Skeletal muscle tissue (tissue), 3 donors: ENCODE measurements at regions not wholly inside any gene's neighbourhood (a gene's known extent, or its start where the extent isn't known, plus 50 kb on each side); places are given as distances from the start of the nearest gene placed in this dataset.
"Not testable (repeated sequence)": the region's sequence is repeated elsewhere in the genome, so short reads cannot be mapped to it uniquely, and the experiment has no call there.

Experiments
- H3K27ac ChIP-seq: one replicate; pipeline ENCODE4 v1.7.0; 2013; ENCODE audit warnings: mild to moderate bottlenecking, low read depth, low read length, inconsistent platforms
- H3K27me3 ChIP-seq, 3 donors: one replicate each; pipeline ENCODE4 v1.7.0; 2013; ENCODE audit warnings: low read length in 3 of 3; ENCODE audit not compliant: control insufficient read depth in 3 of 3, insufficient read depth in 3 of 3
- H3K36me3 ChIP-seq, 3 donors: one replicate each; pipeline ENCODE4 v1.7.0; 2013; ENCODE audit warnings: low read length in 3 of 3; ENCODE audit not compliant: control insufficient read depth in 3 of 3, insufficient read depth in 3 of 3
- H3K4me1 ChIP-seq, 3 donors: one replicate each; pipeline ENCODE4 v1.7.0; 2013; ENCODE audit warnings: low read length in 3 of 3, mild to moderate bottlenecking in 3 of 3; ENCODE audit not compliant: control insufficient read depth in 3 of 3, insufficient read depth in 3 of 3
- H3K4me3 ChIP-seq, 3 donors: one replicate each; pipeline ENCODE4 v1.7.0; 2013; ENCODE audit warnings: low read length in 3 of 3
- H3K9ac ChIP-seq, 3 donors: one replicate each; pipeline ENCODE4 v1.7.0; 2013; ENCODE audit warnings: low read length in 3 of 3, mild to moderate bottlenecking in 3 of 3, moderate library complexity in 2 of 3, low read depth in 1 of 3
- H3K9me3 ChIP-seq, 3 donors: one replicate each; pipeline ENCODE4 v1.7.0; 2013; ENCODE audit warnings: low read length in 3 of 3; ENCODE audit not compliant: control insufficient read depth in 3 of 3
- donor health status: Osteomylitis.

DNA sequence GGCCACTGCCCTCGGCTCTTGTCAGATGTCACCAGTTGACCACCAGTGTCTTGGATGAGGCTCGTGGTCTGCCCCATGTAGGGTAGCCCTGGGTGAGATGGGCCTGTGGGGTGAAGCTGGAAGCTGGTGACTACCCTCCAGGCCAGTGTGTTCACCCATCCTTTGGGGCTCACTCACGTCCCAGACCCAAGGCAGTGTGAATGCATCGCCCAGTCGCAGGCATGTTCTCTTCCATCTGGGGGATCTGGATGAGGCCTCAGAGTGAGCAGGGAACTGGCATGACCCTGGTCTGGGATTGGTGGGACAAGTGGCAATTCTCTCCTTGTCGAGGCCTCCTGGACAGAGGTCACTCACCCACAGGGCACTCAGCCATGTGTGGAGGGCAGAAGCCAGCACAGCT, 120.1 kb upstream of the PHACTR3 start:
- Histone ChIP-seq H3K27ac (no peak overlapping the region), H3K9me3 (no peaks in the 10 kb centered on the region), H3K9ac (no peak overlapping the region), H3K4me1 (no peaks in the 10 kb centered on the region), H3K36me3 (no peaks in the 10 kb centered on the region), H3K4me3 (no peak overlapping the region), H3K27me3 (peaks cover 10 to 20% (median 11%) of the 10 kb centered on the region in 3 donors)

DNA sequence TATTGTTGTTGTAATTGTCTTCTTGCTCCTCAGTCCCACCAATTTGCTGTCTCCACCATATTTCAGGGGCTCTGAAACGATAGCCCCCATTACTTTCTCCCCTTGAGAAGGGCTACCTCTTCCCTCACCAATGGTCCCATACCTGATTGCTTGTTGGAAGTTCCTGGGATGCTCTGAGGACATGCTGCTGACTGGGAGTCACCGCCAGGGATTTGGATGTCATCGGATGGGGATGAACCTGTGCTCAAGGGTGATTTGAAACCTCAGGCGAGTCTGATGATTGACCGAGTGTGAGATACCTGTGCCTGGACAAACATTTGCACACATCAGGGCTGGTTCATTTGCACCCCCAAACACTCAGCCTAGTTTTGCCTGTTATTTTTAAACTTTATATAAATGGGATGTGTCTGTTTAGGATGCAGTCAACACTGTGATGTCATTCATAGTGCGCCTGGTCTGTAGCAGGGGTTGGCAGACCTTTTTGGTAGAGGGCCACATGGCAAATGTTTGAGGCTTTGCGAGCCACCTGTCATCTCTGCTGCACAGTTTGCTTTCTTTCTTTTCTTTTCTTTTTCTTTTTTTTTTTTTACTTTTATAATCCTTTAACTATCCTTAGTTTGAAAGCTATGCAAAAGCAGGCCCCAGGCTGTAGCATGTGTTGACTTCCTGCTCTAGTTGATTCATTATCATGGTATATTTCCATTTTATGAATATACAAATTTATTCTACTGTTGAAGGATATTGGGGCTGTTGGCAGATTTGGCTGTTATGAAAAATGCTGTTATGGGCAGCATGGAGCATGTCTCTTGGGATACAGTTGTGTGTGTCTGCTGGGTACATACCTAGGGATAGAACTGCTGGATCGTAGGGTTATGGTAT, 118.5 kb upstream of the PHACTR3 start:
- no peak overlapping the region for H3K27ac ChIP-seq
- no peaks in the 10 kb centered on the region for H3K36me3 ChIP-seq
- no peaks in the 10 kb centered on the region for H3K9me3 ChIP-seq
- no peak overlapping the region for H3K4me3 ChIP-seq
- peaks cover 10 to 20% (median 10%) of the 10 kb centered on the region in 3 donors for H3K27me3 ChIP-seq
- no peaks in the 10 kb centered on the region for H3K4me1 ChIP-seq
- no peak overlapping the region for H3K9ac ChIP-seq

DNA sequence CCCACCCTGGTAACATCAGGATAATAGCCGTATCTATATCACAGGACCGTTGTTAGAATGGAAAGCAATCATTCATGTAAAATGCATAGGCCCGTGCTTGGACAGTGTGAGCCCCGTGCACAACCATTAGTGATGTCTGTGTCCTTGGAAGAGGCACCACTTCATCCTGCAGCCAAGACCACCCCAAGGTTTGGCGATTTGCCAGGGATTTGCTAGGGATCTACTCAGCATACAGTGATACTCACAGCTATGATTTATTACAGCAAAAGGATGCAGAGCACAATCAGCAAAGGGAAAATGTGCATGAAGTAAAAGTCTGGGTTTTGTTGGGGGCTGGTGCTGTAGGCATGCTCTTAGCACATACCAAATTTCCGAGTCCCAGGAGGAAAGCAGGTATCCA, 115.9 kb upstream of the PHACTR3 start:
- H3K4me1 ChIP-seq, H3K27ac ChIP-seq, H3K9ac ChIP-seq, H3K27me3 ChIP-seq, H3K9me3 ChIP-seq, H3K4me3 ChIP-seq, H3K36me3 ChIP-seq: not testable (repeated sequence)

DNA sequence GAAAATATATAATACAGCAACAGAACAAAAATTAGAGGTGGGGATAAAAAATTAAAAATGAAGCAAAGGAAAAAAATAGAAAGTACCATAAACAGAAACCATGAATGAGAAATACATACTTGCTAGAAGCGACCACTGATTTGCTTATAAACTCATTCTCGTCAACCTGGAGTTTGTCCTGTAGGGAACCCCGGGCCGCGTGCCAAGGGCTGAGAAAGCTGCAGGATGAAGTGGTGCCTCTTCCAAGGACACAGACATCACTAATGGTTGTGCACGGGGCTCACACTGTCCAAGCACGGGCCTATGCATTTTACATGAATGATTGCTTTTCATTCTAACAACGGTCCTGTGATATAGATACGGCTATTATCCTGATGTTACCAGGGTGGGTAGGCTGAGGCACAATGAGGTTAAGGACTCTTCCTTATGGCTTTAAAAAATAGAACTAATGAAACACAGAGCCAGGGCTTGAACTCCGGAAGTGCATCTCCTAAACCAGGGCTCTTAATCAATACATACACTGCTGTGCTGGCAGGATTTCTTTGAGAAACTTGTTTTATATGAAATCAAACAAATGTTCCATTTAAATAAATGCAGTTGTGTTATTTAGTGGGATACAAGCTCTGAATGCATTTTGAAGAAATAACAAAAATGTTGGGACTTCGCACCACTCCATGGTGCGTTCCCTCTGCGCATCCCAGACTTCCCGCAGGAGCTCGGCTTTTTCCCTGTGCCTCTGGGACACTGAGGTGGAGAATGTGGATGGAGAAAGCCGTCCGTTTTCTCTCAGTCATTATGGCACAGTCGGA, 113.9 kb upstream of the PHACTR3 start:
- H3K36me3 ChIP-seq, H3K9ac ChIP-seq, H3K4me1 ChIP-seq, H3K27ac ChIP-seq, H3K9me3 ChIP-seq, H3K4me3 ChIP-seq: not testable (repeated sequence)
- peaks cover 0 to 18% (median 7%) of the 10 kb centered on the region in 3 donors for H3K27me3 ChIP-seq

DNA sequence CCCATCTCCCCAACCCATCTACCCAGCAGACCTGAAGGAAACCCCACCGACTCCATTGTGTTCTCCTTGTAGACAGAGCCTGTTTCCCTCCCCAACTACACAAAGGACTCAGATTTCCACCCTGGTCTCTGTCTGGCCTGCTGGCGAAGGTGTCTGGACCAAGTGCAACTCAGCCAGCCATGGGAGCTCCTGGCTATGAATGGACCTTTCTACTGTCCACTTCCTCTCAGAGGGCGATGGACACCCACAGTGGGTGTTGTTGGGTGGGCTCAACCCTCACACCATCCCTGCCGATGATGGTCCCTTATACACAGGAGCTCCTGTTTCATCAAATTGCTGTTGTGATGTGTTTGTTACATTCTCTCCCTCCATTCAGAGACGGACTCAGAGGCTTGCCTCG, 112.5 kb upstream of the PHACTR3 start:
- Histone ChIP-seq H3K36me3 (no peaks in the 10 kb centered on the region), H3K27ac (no peak overlapping the region), H3K4me3 (no peak overlapping the region), H3K4me1 (no peaks in the 10 kb centered on the region), H3K9me3 (no peaks in the 10 kb centered on the region), H3K9ac (no peak overlapping the region), H3K27me3 (peaks cover 0 to 25% (median 16%) of the 10 kb centered on the region in 3 donors)

DNA sequence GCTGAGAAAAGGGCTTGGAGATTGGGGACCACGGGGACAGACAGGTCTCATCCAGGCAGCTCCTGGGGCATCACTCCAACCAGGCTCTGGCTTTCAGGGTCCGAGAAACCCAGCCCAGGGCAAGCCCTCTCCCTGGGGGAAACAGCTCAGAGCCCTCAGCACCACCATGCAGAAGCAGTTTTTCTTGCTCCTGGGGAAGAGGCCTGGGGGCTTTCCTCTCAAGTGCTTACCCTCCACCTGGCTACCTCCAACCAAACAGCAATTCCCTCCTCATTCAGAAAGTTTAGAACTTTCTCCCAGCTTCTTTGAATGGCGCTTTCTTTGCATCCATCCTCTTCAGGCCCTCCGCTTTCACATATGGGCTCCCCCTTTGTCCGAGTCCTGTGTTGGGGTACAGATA, 110.4 kb upstream of the PHACTR3 start:
- no peaks in the 10 kb centered on the region for H3K4me1 ChIP-seq

DNA sequence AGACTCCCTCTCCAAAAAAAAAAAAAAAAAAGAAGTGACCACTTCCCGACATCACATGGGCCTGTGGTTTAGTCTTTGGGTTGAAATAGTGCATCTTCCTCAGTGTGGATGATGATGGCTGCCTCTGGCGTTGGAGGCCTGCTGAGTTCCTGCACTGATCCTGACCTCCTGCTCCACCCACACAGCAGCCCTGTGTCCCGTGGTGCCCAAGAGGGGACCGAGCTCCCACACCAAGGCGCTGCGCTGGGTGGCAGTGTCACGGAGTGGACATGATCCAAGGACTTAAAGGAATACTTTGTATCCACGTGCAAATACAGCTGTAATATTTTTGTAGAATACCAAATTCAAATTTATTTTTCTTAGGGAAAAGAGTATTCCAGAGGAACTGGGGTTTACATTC, 109.2 kb upstream of the PHACTR3 start:
- H3K9me3 ChIP-seq: no peaks in the 10 kb centered on the region
- no peaks in the 10 kb centered on the region for H3K4me1 ChIP-seq
- no peak overlapping the region for H3K4me3 ChIP-seq
- H3K36me3 ChIP-seq: no peaks in the 10 kb centered on the region
- H3K27me3 ChIP-seq: peaks cover 0 to 30% (median 19%) of the 10 kb centered on the region in 3 donors
- no peak overlapping the region for H3K27ac ChIP-seq
- no peak overlapping the region for H3K9ac ChIP-seq

More for the DNA sequence above, 110.4 kb upstream of the PHACTR3 start:
- Histone ChIP-seq H3K4me3 (no peak overlapping the region), H3K9me3 (no peaks in the 10 kb centered on the region), H3K27ac (no peak overlapping the region), H3K36me3 (no peaks in the 10 kb centered on the region), H3K9ac (no peak overlapping the region), H3K27me3 (peaks cover 0 to 30% (median 19%) of the 10 kb centered on the region in 3 donors)

DNA sequence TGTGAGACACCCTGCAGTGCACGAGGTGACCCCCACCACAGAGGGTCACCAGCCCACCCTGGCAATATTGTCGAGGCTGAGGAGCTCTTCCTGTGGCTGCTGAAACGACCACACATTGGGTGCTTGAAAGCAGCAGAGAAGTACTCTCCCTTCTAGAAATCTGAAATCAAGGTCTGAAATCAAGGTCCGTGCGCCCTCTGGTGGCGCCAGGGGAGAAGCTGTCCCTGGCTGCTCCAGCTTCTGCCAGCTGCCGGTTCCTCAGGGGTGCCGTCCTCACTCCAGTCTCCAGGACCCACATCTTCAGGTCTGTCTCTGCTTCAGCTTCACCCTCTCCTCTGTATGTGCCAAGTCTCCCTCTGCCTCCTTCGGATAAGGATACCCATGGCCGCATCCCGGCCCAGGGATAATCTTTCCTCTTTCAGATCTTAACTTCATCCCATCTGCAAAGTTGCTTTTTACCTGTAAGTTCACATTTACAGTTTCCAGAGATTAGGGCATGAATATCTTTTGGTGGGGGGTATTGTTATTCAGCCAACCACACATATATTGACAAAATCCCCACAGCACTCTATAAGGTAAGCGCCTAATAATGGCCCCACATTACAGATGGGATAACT, 108.3 kb upstream of the PHACTR3 start:
- no peak overlapping the region for H3K27ac ChIP-seq
- H3K4me3 ChIP-seq: no peak overlapping the region
- H3K9me3 ChIP-seq: no peaks in the 10 kb centered on the region
- H3K4me1 ChIP-seq: no peaks in the 10 kb centered on the region
- no peak overlapping the region for H3K9ac ChIP-seq
- no peaks in the 10 kb centered on the region for H3K36me3 ChIP-seq
- peaks cover 0 to 30% (median 19%) of the 10 kb centered on the region in 3 donors for H3K27me3 ChIP-seq

DNA sequence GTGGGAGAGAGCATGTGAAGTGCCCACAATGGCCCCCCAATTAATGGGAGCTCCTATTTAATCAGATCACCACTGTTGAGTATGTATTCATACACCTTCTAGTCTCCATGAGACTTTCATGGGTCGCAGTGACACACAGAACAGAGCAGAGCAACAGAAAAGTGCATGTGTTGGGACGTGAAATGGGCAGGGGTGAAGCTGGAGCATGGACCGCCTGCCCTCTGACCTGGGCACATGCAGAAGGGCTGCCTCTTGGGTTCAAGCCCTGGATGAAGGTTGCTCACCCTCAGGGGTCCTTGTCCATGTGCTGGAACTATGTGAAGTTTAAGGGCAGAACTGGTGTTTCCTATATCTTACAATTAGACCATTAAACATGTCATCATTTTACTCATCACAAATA, 106.0 kb upstream of the PHACTR3 start:
- no peaks in the 10 kb centered on the region for H3K36me3 ChIP-seq
- H3K27me3 ChIP-seq: peaks cover 0 to 28% (median 12%) of the 10 kb centered on the region in 3 donors
- no peak overlapping the region for H3K4me3 ChIP-seq
- H3K27ac ChIP-seq: no peak overlapping the region
- no peaks in the 10 kb centered on the region for H3K4me1 ChIP-seq
- no peak overlapping the region for H3K9ac ChIP-seq
- no peaks in the 10 kb centered on the region for H3K9me3 ChIP-seq

DNA sequence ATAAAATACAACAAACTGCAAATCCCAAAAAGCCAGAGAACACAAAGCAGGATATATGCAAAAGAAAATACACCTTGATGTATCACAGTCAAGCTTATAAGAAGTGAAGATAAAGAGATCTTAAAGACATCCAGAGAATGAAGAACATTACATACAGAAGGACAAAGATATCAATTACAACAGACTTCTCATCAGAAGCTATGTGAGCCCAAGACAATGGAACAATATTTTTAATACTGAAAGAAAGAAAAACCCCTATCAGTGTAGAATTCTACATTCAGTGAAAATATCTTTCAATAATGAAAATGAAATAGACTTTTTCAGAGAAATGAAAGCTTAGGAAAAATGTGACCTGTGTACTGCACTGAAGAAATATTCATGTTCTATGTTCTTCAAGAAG, 104.5 kb upstream of the PHACTR3 start:
- H3K9ac ChIP-seq: no peak overlapping the region
- peaks cover 0 to 3% (median 0%) of the 10 kb centered on the region in 3 donors for H3K9me3 ChIP-seq
- no peak overlapping the region for H3K4me3 ChIP-seq
- no peak overlapping the region for H3K27ac ChIP-seq
- no peaks in the 10 kb centered on the region for H3K4me1 ChIP-seq
- H3K36me3 ChIP-seq: no peaks in the 10 kb centered on the region
- peaks cover 0 to 20% (median 12%) of the 10 kb centered on the region in 3 donors for H3K27me3 ChIP-seq
